Pulmonary artery endothelial cell (primary cell): ENCODE measurements at regions not wholly inside any gene's neighbourhood (a gene's known extent, or its start where the extent isn't known, plus 50 kb on each side); places are given as distances from the start of the nearest gene placed in this dataset.

Source experiments
- DNase-seq: peaks from one replicate; pipeline ENCODE4 v3.0.0-alpha.2; 2011; ENCODE audit warnings: low read depth, low spot score

DNA sequence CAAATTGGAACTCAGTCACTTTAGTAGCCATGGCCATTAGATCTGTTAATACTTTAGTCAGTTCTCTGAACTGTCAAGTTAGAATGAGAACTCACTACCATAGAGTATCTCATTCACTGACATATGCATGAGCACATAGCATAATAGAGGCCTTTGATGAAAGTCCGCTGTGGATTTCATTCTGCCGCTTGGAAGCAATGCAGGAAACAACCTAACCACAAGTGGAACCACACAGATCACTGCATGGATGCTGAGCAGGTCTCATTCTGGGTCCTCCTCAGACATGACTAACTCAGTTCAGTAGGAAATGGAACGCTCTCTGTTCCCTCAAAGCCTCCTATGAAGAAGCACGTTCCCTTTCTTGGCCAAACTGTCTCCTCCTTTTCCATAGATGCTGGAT is 1624.8 kb upstream of the TENM3 start:
- no peak for DNase-seq

DNA sequence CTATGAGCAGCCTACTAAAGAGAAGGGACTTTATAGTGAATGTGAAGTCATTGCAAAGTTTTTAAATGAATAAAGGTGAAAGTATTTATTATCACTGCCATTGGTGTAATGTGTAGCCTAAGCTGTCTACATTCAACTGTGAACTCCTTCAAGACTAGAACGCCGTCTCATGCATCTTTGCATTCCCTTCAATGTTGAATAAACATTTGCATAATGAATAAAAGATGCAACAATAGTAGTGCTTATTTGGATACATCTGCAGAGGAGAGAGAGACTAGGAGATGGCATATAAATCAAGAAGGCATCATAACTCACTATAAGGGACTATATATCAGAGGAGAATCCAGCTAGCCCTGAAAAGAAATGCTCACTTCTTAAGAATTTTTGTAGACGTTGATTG is 1623.8 kb upstream of the TENM3 start:
- DNase-seq = no peak

DNA sequence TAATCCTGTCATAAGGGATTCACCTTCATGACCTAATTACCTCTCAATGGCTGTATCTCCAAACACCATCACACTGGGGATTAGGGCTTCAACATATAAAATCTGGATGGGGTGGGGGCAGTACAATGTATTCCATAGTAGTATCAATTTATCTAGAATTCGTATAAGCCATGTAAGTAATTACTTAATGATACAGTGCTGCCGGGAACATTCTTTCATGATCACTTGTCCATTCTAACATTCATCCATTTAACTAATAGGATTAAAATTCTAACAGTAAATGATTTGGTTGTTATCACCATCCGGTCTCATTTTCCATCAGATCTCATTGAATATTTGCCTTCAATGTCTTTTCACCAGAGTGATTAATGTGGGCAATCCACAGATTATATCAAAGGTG is 1620.9 kb upstream of the TENM3 start:
- no peak for DNase-seq

DNA sequence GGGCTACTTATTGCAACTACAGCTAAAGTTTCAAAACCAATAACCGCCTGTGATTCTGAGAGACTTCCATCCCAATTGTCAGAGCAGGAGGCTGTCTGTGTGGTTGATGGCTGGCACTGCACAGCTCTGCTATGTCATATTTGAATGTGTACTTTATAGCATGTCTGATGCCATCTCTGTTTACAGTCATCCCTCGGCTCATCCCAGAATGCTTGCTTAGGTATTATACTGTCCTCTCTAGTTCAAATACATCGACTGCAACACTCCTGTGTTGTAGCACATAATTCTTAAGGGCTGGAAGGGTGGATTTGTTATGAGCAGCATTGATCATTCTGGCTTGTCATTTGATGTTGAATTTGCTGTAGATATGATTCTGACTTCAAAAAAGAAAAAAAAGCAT is 1617.5 kb upstream of the TENM3 start:
- DNase-seq = no peak

DNA sequence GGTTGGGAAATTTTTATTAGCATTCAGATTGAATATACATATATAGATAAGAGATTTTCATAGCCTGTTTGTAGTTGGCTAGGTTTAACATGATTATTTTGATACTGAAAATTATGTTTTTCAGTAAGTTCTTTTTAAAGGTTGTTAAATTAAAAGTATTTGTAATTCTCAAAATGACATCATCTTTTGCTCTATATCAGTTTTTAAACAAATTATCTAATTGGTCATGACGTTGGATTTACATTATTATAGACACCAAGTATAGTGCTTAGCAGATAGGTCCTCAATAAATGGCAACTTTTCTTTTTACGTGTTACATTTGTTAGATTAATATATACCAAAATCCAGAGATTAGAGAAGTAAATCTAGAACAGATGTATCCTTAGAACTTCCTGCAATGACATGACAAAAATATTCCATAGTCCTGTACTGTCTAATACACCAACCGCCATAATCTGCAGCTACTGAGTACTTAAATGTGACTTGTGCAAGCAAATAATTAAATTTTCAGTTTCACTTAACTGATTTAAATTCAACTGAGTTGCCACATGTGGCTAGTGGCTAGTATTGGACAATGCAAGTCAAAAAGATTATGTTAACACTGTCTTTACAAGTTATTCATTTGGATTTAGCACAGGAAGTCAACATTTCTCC is 1613.1 kb upstream of the TENM3 start:
- no peak for DNase-seq

DNA sequence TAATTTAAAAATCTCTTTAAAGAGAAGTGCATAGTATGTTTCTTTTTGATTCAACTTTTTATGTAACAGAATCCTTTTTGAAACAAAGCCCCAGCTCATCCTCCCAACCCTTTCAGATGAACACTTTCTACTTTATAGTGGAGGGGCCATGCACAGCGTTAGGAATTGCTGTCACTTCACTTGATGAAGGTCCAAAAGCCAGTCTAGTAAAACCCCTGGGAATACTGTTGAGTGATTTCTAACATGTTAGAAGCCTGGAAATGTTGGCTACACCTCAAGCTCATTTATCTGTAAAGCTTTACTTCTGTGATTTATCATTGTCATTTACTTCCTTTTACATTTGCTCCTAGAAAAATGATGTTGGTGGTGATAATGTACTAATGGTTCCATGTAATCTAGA is 1608.9 kb upstream of the TENM3 start:
- no peak for DNase-seq

DNA sequence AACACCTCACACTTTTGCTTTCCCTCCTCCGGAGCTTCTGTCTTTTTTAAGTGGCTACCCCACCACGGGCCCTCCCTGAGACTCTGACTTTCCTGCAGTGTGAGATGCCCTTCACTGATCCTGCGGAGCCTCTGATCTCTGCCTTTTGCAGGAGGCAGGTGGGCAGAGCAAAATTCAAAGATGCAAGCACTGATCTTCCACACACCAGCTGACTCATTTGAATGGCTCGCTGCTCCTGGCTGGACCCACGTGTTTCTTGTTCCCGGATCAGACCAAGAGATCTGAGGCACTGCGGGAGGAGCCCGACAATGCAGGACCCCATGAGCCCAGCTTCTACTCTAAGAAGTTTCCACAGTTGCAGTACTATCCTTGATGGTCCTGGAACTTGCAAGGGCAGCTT is 1607.9 kb upstream of the TENM3 start:
- DNase-seq = no peak

DNA sequence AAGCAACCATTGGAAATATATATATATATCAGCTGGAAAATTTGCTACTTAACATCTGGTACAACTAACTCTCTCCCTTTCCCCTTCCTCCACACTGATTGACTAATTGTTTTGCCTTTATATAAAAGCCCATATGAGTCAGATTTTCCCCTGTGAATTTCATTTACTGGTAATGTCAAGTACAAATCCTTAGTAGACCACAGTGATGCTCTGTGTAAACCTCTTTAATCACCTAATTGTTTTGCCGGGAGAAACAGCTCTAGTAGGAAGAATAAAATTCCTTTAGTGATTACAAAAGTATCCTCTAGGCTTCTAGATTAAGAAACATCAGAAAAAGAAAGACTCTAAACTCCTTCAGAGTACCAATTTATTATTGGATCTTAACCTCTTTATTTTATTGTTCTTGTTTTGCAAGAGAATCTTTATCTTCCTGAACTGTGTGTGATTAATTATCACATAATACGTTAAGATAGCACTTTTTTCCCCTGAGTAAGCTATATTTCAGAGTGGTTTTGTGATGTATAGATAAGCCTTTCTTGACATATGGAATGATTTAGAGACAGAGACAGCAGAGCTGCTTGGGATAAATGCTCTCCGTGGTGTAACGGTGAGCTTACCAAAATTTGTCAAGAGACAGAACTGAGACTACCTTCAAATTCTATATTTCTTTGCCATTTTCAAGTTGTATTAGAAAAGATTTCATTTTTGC is 1606.4 kb upstream of the TENM3 start:
- no peak for DNase-seq

DNA sequence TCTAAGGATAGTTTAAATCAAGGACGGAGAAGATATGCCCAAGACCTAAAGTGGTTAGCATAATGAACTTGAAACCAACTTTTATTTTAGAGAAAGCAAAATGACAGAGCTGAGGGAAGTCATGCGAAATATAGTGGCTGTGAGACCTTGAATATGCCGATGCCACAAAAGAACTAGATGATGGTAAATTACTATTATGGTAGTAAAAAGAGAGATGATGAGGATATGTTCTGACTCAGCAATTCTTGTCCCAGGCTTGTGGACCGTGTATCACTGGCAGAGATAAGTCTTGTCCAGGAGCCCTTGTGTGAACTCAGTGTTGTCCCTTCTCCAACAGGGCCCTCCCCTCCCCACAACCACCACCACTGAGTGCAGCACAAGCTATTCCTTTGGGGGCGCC is 1605.6 kb upstream of the TENM3 start:
- DNase-seq = no peak

DNA sequence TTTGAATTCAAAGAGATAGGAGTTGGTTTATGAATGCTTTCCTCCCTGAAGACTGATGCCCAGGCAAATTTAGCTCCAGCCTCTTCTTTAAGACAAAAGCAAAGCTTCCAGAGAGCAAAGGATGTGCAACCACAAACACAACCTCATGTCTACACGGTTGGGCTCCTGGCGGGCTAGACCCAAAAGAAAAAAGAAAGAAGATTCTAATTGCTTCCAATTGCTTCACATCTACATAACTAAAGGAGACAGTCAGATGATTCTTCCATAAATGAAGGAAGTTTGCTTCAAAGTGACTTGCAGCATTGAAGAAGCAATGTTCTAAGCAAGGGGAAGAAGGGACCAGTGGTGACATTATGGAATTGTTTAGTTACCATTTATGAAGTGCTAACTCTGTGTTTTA is 1603.0 kb upstream of the TENM3 start:
- no peak for DNase-seq

DNA sequence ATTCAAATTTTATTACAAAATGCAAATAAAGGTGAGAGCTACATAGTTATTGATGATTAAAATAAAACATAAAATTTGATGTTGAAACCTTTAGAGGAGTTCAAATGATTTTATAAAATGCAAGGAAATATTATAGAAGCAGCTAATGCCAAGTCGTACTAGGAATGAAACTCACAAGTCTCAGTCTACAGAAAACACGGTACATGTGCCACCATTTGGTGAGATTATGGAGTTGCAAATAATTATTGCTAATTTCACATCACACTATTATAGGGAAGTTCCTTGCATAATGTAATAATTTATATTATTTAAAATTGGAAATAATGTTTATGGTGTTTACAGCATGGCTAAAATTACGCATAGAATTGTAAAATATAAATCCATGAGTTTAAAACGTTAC is 1601.7 kb upstream of the TENM3 start:
- no peak for DNase-seq

DNA sequence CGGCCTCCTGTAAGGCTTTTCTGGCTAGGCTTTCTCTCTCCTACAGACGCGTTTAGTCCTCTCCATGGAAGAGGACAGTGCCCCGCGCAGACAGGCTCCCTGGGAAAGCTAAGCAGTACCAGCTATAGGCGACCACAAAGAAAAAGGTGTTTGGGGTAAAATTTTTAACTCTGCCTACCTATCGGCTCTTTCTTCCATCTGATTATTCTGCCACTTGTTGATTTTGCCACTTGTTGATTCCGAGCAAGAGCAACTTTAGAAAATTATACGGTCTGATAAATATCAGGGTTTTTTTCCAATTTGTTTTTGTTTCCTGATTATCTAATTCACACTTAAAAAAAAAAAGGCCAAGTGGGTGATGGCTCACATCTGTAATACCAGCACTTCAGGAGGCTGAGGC is 1600.5 kb upstream of the TENM3 start:
- no peak for DNase-seq

DNA sequence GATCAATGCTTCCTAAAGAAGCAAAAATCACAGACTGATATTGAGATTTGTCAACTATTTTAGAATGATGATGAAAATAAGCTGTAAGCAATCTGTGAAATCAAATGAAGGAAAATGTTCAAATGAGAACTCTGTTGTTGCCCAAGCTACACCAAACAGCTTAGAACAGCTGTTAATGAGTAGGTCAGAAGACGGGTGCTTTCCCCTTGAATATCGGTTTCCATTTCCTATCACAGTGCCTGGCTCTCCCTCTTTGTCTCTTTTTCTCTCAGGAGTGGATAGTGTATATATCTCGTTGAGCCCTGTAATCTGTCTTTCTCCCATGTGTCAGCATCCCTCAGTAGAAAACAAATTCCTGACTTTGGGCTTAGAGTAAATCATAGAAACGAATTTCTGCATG is 1592.9 kb upstream of the TENM3 start:
- no peak for DNase-seq

DNA sequence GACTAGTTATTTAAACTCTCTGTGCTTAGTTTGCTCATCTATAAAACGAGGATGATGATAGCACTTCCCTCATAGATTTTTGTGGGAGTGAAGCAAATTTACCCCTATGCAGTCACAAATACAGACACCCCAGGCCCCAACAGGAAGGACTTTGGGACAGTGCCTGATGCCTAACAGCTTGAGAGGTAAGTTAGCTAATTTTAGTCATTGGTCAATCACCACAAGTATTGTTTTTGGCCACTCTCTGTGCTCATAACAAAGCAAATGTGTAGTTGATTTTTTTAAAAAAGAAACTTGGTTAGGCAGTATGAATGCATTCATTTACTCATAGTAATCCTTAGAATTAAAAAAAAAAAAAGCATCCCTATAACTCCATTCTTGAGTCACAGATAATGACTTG is 1590.7 kb upstream of the TENM3 start:
- DNase-seq = no peak

DNA sequence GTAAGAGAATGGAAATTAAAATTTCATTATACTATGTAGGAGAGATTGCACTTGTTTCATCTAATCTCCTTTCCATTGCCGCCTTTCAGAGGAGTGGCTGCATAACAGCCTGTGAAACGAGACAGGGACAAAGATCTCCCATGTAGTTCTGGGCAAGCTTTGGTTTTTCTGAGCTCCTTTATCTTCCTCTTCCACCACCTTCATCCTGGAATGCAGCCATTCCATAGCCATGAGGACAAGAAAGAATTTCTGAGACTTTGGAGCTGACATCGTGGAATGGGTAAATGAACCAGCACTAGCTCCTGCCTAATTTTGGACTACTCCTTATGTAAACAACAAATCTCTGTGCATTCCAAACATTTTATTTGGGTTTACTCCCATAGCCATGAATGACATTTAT is 1587.3 kb upstream of the TENM3 start:
- no peak for DNase-seq

DNA sequence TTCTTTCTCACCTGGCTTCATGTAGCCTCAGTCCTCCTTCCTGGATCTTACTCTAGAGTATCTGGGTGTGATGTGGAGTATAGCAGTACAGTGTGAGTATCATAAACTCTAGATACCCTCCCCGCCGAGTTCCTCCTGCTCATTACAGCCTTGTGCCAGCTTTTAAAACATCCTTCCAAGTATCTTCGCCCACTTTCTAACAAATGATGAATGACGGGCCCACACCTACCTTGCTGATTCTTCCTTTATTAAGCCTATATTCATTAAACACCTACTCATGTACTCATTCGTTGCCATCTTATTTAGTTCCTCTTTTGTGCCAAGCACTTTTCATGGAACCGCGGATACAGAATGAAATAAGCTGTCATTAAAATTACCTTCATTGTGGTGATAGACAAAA is 1585.3 kb upstream of the TENM3 start:
- DNase-seq = no peak

DNA sequence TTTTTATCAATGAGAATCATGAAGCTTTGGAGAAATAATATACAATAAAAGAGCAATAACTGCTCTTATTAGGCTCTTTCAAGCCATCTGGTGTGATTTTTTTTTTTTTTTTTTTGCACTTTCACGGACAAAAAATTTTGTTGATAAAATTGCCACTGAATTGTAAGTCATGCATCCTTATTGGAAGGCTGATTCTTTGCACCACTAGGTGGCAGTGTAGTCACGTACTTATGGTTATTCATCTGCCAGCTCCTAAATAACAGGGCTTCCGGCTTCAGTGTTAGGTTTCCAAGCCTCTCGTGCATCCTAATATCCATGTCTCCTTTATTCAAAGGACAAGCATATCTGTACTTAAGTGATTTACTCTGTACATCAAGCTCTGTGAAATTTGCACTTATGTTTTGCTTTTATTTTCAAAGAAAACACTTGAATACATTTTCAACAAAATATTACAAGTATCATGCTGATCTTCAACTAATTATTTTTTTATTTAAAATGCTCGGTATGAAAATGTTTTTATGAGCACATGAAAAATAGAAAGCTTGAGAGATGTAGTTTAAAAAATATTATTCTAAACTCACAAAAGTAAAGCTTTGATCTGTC is 1578.3 kb upstream of the TENM3 start:
- DNase-seq = peak; percentile 19

DNA sequence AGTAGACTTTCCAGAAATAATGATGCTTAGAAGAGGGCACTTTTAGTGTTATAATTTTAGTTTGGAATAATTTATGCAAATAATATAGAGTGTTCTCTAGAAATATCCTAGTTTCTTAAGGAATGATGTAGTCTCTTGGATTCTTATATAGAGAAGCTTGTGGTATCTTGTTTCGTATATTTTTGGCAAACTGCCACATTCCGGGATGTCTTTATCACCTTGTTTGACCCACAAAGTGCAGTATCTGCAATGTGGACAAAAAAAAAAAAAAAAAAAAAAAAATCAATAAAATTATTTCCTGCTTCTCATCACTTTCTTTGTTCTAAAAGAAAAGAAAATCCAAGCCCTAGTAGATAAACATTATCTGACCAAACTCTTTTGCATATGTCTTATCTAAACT is 1577.7 kb upstream of the TENM3 start:
- no peak for DNase-seq

DNA sequence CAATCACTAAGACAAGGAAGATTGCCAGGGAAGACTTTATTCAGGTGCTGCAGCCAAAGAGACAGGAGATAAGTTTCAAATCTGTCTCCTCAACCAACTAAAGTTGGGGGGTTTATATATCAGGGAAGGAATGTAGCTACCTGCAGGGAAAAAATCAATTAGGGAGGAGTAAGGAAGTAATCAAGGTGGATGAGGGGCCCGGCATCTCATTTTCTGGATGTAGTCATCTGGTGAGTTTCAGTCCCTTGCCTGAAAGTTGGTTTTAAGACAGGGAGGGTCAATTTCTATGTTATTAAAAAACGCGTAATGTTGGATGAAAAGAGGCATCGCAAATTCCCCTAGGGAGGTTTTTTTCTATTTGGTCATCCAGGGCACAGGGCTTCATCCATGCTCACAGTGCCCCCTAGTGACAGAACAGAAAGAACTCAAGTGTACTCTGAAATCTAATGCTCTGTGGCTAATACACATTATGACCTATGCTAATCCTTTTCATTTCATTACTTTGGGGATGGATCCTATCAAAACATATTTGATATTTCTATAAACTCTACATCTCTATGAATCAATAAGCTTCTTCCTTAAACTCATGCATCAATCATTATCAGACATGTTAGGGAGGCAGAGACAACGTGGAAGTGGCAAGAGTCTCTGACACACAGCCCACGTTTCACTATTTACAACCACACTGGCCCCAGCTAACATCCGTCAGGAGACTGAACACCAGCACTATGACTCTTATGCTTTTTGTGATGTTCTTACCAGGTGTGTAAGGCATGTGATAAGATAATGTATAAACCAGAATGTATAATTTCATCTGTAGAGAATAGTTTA is 1577.0 kb upstream of the TENM3 start:
- no peak for DNase-seq

DNA sequence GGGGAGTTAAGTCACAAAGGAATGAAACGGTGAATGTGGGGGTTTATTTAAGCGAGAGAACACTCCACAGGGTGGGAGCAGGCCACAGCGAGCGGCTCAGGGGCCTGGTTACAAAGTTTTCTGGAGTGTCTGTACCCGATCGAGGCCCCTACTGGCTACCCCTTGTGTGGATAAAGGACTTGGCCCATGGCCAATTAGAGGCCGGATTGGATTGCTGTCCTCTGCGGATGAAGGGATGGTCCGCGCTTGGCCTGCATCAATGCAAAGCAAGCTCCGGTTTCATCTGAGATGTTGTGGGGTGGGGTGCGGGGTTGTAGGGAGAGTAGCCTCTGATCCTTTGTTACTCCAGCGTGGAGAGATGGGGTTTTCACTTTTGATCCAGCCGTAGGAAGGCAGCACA is 1574.5 kb upstream of the TENM3 start:
- no peak for DNase-seq

DNA sequence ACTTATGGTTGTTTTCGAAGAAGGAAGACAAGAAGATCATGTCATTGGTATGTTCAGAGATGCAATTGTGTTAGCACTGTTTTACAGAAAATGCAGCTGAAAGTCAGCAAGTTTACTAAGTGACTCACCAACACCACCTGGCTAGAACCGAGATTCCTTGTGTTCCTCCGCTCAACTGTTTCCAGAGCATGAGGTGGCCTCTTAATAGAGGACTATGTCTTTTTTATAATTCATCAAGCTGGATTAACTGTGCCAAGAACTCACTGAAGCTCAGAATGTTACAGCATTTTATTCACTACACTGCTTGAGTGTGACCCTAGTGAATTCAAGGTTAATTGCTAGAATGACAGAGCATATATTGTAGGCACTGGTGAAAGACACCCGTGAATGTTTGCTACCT is 1573.5 kb upstream of the TENM3 start:
- no peak for DNase-seq

DNA sequence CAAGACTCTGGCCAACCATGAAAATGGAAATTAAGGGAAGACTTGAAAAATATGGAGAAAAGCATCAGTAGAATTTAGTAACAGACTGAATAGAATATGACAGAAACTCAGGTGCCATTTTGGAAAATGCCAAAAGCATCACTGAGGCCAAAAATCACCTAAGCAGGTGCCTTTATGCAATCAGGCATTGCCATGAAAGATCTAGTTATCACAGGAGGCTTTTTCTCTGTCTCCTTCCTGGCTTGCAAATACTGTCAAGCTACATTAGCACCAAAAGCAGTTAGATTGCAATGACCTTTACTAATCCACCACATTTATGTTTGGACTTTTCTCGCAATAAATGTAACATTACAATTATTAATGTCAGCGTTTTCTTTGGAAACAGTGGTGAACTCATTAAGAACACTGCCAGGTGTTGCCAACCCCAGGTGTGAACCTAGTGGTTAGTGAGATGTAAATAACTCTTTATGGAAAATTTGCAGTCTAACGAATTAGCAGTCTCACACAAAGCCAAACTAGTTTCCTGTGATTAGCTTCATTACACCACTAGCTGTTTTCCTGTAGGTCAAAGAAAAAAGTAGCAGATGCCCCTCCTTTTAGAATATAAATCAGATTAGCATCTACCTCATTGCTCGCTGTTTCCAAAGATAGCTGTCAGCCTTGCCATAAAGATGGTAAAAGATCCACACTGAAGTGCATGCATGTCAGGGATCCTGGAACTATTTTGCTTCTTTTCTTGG is 1568.4 kb upstream of the TENM3 start:
- DNase-seq = no peak
